Chondrocyte (in vitro differentiated cells): ENCODE measurements at regions not wholly inside any gene's neighbourhood (a gene's known extent, or its start where the extent isn't known, plus 50 kb on each side); places are given as distances from the start of the nearest gene placed in this dataset.

Source experiments
- DNase-seq: peaks from one replicate; pipeline ENCODE4 v3.0.0; 2021; ENCODE audit warnings: mixed read lengths, low spot score
- H3K27ac Mint-ChIP-seq: one replicate; pipeline ENCODE4 v1.8.0; 2021; ENCODE audit warnings: mild to moderate bottlenecking, moderate library complexity, mixed read lengths; ENCODE audit not compliant: unreplicated experiment
- H3K27me3 Mint-ChIP-seq: 2 replicates; pipeline ENCODE4 v1.8.0; 2021; ENCODE audit warnings: low read depth, mixed read lengths
- H3K36me3 Mint-ChIP-seq: 2 replicates; pipeline ENCODE4 v1.8.0; 2021; ENCODE audit warnings: low read depth, mixed read lengths
- H3K4me1 Mint-ChIP-seq: 2 replicates; pipeline ENCODE4 v1.8.0; 2021; ENCODE audit warnings: low read depth, mild to moderate bottlenecking, mixed read lengths
- H3K4me3 Mint-ChIP-seq: one replicate; pipeline ENCODE4 v1.8.0; 2021; ENCODE audit warnings: mild to moderate bottlenecking, moderate library complexity, mixed read lengths; ENCODE audit not compliant: unreplicated experiment
- H3K9me3 Mint-ChIP-seq: 2 replicates; pipeline ENCODE4 v1.8.0; 2021; ENCODE audit warnings: low read depth, mixed read lengths
- TF ChIP-seq, protein P1 (sequence below): fragments of 200-600 bp; sonication (generic); IDR thresholded peaks from 2 replicates; pipeline ENCODE4 v1.5.0; 2021; ENCODE audit warnings: antibody characterized with exemption, mild to moderate bottlenecking, moderate library complexity

DNA sequence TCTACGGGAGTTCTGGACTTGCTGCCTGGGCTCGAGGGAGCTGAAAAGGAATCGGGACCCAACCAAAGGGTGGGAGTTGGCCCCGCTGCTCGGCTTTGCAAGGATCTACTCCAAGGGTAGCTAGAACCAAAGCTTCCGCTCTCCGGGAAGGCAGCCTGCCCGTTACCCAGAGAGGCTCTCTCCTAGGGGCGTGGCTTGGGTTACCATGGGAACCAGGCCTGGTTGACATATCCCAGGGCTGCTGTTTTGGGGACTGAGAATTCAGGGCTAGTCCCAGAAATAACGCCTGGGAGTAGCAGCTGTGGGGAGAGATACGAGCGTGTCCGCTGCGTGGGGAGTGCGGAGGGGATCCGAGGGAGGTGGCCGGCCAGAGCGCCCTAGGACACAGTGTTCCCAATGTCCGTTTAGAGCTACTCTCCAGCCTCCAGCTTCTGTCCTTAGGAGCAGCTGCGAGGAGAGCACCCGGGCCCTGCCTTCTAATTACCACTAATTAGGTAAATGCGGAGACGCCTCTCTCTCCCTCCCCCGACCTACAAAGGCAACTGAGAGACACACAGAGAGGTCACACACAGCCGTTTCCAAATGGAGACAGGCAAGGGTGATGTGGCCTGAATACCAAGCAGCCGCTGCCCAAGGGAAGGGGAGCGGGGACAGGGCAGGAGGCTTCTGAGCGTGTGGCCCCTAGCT lies 141.6 kb upstream of the CADM1 start:
- no peaks in the 10 kb centered on the region for H3K9me3 Mint-ChIP-seq
- H3K27me3 Mint-ChIP-seq = peaks cover 40% of the 10 kb centered on the region
- no peak overlapping the region for H3K27ac Mint-ChIP-seq
- TF ChIP-seq, protein P1, sequence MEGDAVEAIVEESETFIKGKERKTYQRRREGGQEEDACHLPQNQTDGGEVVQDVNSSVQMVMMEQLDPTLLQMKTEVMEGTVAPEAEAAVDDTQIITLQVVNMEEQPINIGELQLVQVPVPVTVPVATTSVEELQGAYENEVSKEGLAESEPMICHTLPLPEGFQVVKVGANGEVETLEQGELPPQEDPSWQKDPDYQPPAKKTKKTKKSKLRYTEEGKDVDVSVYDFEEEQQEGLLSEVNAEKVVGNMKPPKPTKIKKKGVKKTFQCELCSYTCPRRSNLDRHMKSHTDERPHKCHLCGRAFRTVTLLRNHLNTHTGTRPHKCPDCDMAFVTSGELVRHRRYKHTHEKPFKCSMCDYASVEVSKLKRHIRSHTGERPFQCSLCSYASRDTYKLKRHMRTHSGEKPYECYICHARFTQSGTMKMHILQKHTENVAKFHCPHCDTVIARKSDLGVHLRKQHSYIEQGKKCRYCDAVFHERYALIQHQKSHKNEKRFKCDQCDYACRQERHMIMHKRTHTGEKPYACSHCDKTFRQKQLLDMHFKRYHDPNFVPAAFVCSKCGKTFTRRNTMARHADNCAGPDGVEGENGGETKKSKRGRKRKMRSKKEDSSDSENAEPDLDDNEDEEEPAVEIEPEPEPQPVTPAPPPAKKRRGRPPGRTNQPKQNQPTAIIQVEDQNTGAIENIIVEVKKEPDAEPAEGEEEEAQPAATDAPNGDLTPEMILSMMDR = no peak
- no peaks in the 10 kb centered on the region for H3K36me3 Mint-ChIP-seq
- peaks cover 7% of the 10 kb centered on the region for H3K4me1 Mint-ChIP-seq
- DNase-seq = no peak
- no peak overlapping the region for H3K4me3 Mint-ChIP-seq

DNA sequence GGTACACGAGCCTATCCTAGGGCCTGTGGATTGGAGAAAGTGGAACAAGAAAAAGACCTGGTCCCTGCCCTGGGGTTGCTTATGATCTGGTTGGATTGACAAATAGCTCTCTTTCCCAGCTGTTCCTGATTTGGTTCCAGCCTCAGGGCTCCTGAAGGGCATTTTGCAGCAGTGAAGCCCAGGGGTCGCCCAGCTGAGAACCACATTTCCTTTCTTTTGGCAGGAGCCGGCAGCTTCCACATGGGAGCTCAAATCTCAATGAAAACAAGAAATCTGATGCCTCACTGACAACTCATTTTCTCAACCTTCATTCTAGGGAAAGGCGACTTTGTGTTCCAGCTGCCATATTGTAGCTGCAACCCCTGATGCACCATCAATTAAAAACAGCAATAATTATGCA lies 140.6 kb upstream of the CADM1 start:
- TF ChIP-seq, protein P1 = no peak
- no peak overlapping the region for H3K27ac Mint-ChIP-seq
- no peak overlapping the region for H3K4me3 Mint-ChIP-seq
- H3K27me3 Mint-ChIP-seq = peaks cover 39% of the 10 kb centered on the region
- H3K9me3 Mint-ChIP-seq = no peaks in the 10 kb centered on the region
- H3K4me1 Mint-ChIP-seq = peaks cover 7% of the 10 kb centered on the region
- DNase-seq = no peak
- no peaks in the 10 kb centered on the region for H3K36me3 Mint-ChIP-seq

DNA sequence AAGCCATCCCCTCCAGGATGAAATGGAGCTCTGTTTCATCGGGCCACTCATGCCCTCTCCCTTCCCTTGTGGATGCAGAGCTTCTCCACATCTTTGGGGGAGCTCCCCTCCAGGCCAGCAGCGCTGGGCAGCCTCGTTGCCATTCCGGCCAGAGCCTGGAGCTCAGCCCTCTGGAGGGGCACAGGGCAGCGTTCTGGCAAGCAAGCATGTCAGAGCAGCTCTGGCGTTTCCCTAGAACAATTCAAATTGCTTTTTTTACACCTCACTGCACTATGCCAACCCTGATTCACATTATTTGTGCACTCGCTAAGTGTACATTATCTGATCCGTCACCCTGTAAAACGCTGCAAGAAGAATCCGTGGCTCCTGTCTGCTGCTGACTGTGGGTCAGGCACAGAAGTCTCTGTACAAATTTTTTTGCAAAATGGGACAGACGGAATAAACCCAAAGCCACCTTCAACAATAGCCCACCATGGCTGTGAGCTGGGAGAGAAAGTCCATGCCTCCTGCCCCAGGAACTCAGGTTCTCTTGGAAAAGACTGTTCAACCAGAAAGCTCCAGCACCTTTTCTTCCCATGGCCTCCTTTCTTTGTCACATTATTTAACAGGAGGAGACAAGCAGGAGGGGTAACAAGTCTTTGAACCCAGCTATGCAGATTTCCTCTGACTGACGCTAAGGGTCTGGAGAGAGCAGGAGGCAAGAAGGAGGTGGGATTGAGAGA lies 139.5 kb upstream of the CADM1 start:
- peaks cover 45% of the 10 kb centered on the region for H3K27me3 Mint-ChIP-seq
- DNase-seq = no peak
- H3K4me1 Mint-ChIP-seq = peaks cover 7% of the 10 kb centered on the region
- H3K9me3 Mint-ChIP-seq = no peaks in the 10 kb centered on the region
- H3K4me3 Mint-ChIP-seq = no peak overlapping the region
- TF ChIP-seq, protein P1 = no peak
- H3K27ac Mint-ChIP-seq = no peak overlapping the region
- H3K36me3 Mint-ChIP-seq = no peaks in the 10 kb centered on the region

DNA sequence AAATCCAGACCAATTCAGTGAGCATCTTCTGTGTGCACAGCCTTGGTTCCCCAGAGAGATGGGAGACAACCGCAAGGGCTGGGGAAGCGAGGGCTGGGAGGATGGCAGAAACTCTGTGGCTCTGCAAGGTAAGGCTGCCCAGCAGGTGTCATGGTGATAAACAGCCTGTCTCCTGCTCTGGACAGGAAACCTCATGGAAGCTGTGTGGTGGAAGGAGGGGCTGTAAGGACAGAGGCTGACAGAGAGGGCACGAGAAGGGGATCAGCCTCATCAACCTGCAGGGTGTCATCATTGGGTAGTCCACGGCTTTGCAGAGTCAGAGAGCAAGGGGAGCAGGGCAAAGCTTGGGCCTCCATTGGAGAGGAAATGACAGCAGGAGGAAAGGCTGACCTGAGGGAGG lies 138.4 kb upstream of the CADM1 start:
- Mint-ChIP-seq H3K36me3 (no peaks in the 10 kb centered on the region), H3K27ac (no peak overlapping the region), H3K4me1 (peaks cover 7% of the 10 kb centered on the region), H3K9me3 (no peaks in the 10 kb centered on the region), H3K4me3 (no peak overlapping the region), H3K27me3 (peaks cover 53% of the 10 kb centered on the region)
- no peak for DNase-seq
- TF ChIP-seq, protein P1 = no peak

DNA sequence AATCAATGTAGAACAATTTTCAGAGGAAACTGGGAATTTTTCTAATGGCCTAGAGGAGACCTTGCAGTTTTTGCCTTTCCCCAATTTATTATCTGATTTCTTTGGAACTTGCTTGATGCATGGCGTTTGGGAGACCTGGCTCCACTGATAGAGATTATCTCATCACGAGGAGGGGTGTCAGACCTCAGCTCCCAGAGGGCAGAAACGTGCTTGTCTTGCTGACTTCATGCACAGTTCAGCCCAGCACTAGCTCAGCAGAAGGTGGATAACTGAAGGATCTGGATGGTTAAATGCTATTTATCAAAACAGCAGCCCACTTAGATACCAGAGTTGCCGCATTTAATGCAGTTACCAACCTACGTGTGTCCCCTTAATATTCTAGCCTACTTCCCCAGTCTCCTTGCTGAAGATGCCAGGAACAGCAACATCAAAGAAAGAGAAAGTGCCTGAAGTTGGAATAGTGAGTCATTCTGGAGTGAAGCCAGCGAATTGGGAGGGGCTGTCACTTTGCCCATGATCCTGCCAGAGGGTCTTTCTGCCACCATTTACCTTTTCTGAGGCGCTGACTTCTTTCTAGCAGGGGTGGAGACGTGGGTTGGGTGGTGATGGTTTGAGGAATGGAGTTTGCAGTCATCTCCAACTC lies 133.5 kb upstream of the CADM1 start:
- H3K4me3 Mint-ChIP-seq = no peak overlapping the region
- H3K36me3 Mint-ChIP-seq = no peaks in the 10 kb centered on the region
- no peaks in the 10 kb centered on the region for H3K9me3 Mint-ChIP-seq
- DNase-seq = no peak
- peaks cover 58% of the 10 kb centered on the region for H3K27me3 Mint-ChIP-seq
- no peak overlapping the region for H3K27ac Mint-ChIP-seq
- TF ChIP-seq, protein P1 = no peak
- no peaks in the 10 kb centered on the region for H3K4me1 Mint-ChIP-seq
